Keratinocyte (primary cell): ENCODE measurements at regions not wholly inside any gene's neighbourhood (a gene's known extent, or its start where the extent isn't known, plus 50 kb on each side); places are given as distances from the start of the nearest gene placed in this dataset.

Experiments used
- CTCF ChIP-seq, 3 experiments: IDR thresholded peaks in 1 of 3; conservative IDR thresholded peaks in 1 of 3; optimal IDR thresholded peaks in 1 of 3; 2 replicates in 2 of 3; 3 replicates in 1 of 3; pipeline versions ENCODE3 to v1.5.1; 2011; ENCODE audit warnings: low read length in 3 of 3, mild to moderate bottlenecking in 3 of 3, moderate library complexity in 2 of 3, control low read depth in 1 of 3, inconsistent platforms in 1 of 3; ENCODE audit not compliant: insufficient read depth in 2 of 3; ENCODE audit errors: extremely low read depth in 1 of 3
- EZH2 ChIP-seq: IDR thresholded peaks from one replicate; pipeline ENCODE4 v1.6.1; 2012; ENCODE audit warnings: inconsistent platforms, mild to moderate bottlenecking, low read length, moderate library complexity

GRCh38 chr21:18550361-18550760, 146.8 kb upstream of the TMPRSS15 start:
- TF ChIP-seq CTCF (optimal IDR thresholded peaks at IDR 0.05 in 1 of 3, IDR thresholded peaks at IDR 0.05 in 1 of 3, conservative IDR thresholded peaks at IDR 0.05 in 1 of 3; ENCODE audit: extremely low read depth in 1 of 3, insufficient read depth in 2 of 3, low read length in 3 of 3) (no peak), EZH2 (no peak)
